Naive thymus-derived CD4-positive, alpha-beta T cell (primary cell): ENCODE measurements at regions not wholly inside any gene's neighbourhood (a gene's known extent, or its start where the extent isn't known, plus 50 kb on each side); places are given as distances from the start of the nearest gene placed in this dataset.

Source experiments
- ATAC-seq: fragments of 150-1000 bp; cut with Tn5 transposase; 2 replicates; pipeline ENCODE4 v1.10.0; 2021; ENCODE audit warnings: mild to moderate bottlenecking, moderate library complexity
- CTCF ChIA-PET: fragments of 350-600 bp; sonication (Branson Sonifier 250); formaldehyde crosslinking; loops from one replicate; lab custom pipeline; 2021; ENCODE audit warnings: antibody characterized with exemption; lab: Charles Lee
- POLR2A ChIA-PET: fragments of 350-600 bp; sonication (Branson Sonifier 250); formaldehyde crosslinking; loops from one replicate; lab custom pipeline; 2021; ENCODE audit warnings: antibody characterized with exemption, inconsistent platforms; lab: Charles Lee
- DNase-seq, 9 donors: peaks; one replicate each; pipeline versions ENCODE4 v3.0.0 to v3.0.0-alpha.2; 2020 to 2022; ENCODE audit warnings: mixed read lengths in 1 of 9
- H3K27ac ChIP-seq: one replicate; pipeline ENCODE4 v1.7.0; 2013; ENCODE audit warnings: mild to moderate bottlenecking, low read depth, low read length, moderate library complexity
- H3K27me3 ChIP-seq, 2 donors: one replicate each; pipeline ENCODE4 v1.7.0; 2013; ENCODE audit warnings: low read length in 2 of 2, mild to moderate bottlenecking in 2 of 2, moderate library complexity in 2 of 2; ENCODE audit not compliant: control insufficient read depth in 2 of 2, insufficient read depth in 2 of 2
- H3K36me3 ChIP-seq, 3 experiments: 1 replicate in 2 of 3; 2 replicates in 1 of 3; pipeline ENCODE4 v1.7.0; 2013; ENCODE audit warnings: low read length in 3 of 3, mild to moderate bottlenecking in 3 of 3, moderate library complexity in 1 of 3; ENCODE audit not compliant: insufficient read depth in 3 of 3, control insufficient read depth in 2 of 3
- H3K4me1 ChIP-seq, 2 donors: one replicate each; pipeline ENCODE4 v1.7.0; 2013; ENCODE audit warnings: low read length in 2 of 2, mild to moderate bottlenecking in 2 of 2, moderate library complexity in 1 of 2; ENCODE audit not compliant: control insufficient read depth in 2 of 2, insufficient read depth in 2 of 2
- H3K4me3 ChIP-seq: 2 replicates; pipeline ENCODE4 v1.7.0; 2013; ENCODE audit warnings: mild to moderate bottlenecking, low read length
- H3K9me3 ChIP-seq, 3 experiments: 1 replicate in 2 of 3; 2 replicates in 1 of 3; pipeline ENCODE4 v1.7.0; 2013; ENCODE audit warnings: low read length in 3 of 3; ENCODE audit not compliant: control insufficient read depth in 2 of 3
- H3K27ac Mint-ChIP-seq, 9 donors: one replicate each; pipeline ENCODE4 v1.8.0; 2020 to 2022; ENCODE audit warnings: mixed read lengths in 9 of 9, mild to moderate bottlenecking in 8 of 9, moderate library complexity in 5 of 9, inconsistent platforms in 2 of 9
- H3K27me3 Mint-ChIP-seq, 5 donors: one replicate each; pipeline ENCODE4 v1.8.0; 2021 to 2022; ENCODE audit warnings: mixed read lengths in 5 of 5, mild to moderate bottlenecking in 1 of 5
- H3K36me3 Mint-ChIP-seq, 5 donors: one replicate each; pipeline ENCODE4 v1.8.0; 2020 to 2022; ENCODE audit warnings: mixed read lengths in 5 of 5, mild to moderate bottlenecking in 3 of 5, inconsistent platforms in 1 of 5
- H3K4me1 Mint-ChIP-seq, 7 donors: one replicate each; pipeline ENCODE4 v1.8.0; 2020 to 2022; ENCODE audit warnings: mixed read lengths in 7 of 7, mild to moderate bottlenecking in 3 of 7, inconsistent platforms in 1 of 7
- H3K4me3 Mint-ChIP-seq, 10 donors: one replicate each; pipeline ENCODE4 v1.8.0; 2020 to 2022; ENCODE audit warnings: mild to moderate bottlenecking in 10 of 10, mixed read lengths in 10 of 10, moderate library complexity in 6 of 10, inconsistent platforms in 2 of 10
- H3K9me3 Mint-ChIP-seq, 11 donors: one replicate each; pipeline ENCODE4 v1.8.0; 2020 to 2022; ENCODE audit warnings: mixed read lengths in 11 of 11, mild to moderate bottlenecking in 4 of 11, inconsistent platforms in 1 of 11, moderate library complexity in 1 of 11
- intact Hi-C, 2 donors: fragments of 100-400 bp; cut with micrococcal nuclease; formaldehyde crosslinking; loops; one replicate each; pipeline ENCODE4 v1.15.1; 2023

GRCh38 chr6:168229368-168229752, 90.2 kb downstream of the DACT2 start:
- no peak for ATAC-seq
- H3K27me3 Mint-ChIP-seq = peaks cover 9 to 39% (median 13%) of the 10 kb centered on the region in 5 donors
- no peaks in the 10 kb centered on the region for H3K4me1 Mint-ChIP-seq
- H3K36me3 Mint-ChIP-seq = no peaks in the 10 kb centered on the region
- H3K4me1 ChIP-seq = no peaks in the 10 kb centered on the region
- H3K36me3 ChIP-seq = no peaks in the 10 kb centered on the region
- no peak for DNase-seq
- intact Hi-C loops = no loop called here
- ChIA-PET POLR2A (no interaction called here), CTCF (no interaction called here)
- H3K9me3 Mint-ChIP-seq = no peaks in the 10 kb centered on the region
- H3K9me3 ChIP-seq = no peaks in the 10 kb centered on the region
- H3K27ac ChIP-seq = no peak overlapping the region
- H3K4me3 ChIP-seq = no peak overlapping the region
- H3K4me3 Mint-ChIP-seq = no peak overlapping the region
- H3K27me3 ChIP-seq = no peaks in the 10 kb centered on the region
- no peak overlapping the region for H3K27ac Mint-ChIP-seq

- Mint-ChIP-seq H3K4me1 (no peaks in the 10 kb centered on the region), H3K9me3 (no peaks in the 10 kb centered on the region), H3K27ac (no peak overlapping the region), H3K36me3 (no peaks in the 10 kb centered on the region), H3K27me3 (peaks cover 9 to 39% (median 13%) of the 10 kb centered on the region in 5 donors), H3K4me3 (no peak overlapping the region)
- Histone ChIP-seq H3K36me3 (no peaks in the 10 kb centered on the region), H3K9me3 (no peaks in the 10 kb centered on the region), H3K27me3 (no peaks in the 10 kb centered on the region), H3K4me1 (no peaks in the 10 kb centered on the region), H3K4me3 (no peak overlapping the region), H3K27ac (no peak overlapping the region)
- DNase-seq (no peak), ATAC-seq (no peak)
- intact Hi-C loops = no loop called here
- ChIA-PET POLR2A (no interaction called here), CTCF (no interaction called here)
These were observed 90.8 kb downstream of the DACT2 start for GRCh38 chr6:168228676-168229367.

- Histone ChIP-seq H3K36me3 (no peaks in the 10 kb centered on the region), H3K27me3 (no peaks in the 10 kb centered on the region)
- intact Hi-C loops = no loop called here
These were observed 91.7 kb downstream of the DACT2 start for GRCh38 chr6:168227840-168228239.

GRCh38 chr6:168226902-168227318, 92.7 kb downstream of the DACT2 start:
- intact Hi-C loops = no loop called here
- no peak for DNase-seq

More at GRCh38 chr6:168227840-168228239, 91.7 kb downstream of the DACT2 start:
- DNase-seq (no peak), ATAC-seq (no peak)
- Mint-ChIP-seq H3K36me3 (no peaks in the 10 kb centered on the region), H3K27me3 (peaks cover 9 to 39% (median 13%) of the 10 kb centered on the region in 5 donors), H3K4me1 (no peaks in the 10 kb centered on the region), H3K4me3 (no peak overlapping the region), H3K27ac (no peak overlapping the region), H3K9me3 (no peaks in the 10 kb centered on the region)
- ChIA-PET POLR2A (no interaction called here), CTCF (no interaction called here)
- Histone ChIP-seq H3K4me1 (no peaks in the 10 kb centered on the region), H3K4me3 (no peak overlapping the region), H3K27ac (no peak overlapping the region), H3K9me3 (no peaks in the 10 kb centered on the region)

GRCh38 chr6:168226061-168226752, 93.4 kb downstream of the DACT2 start:
- Histone ChIP-seq H3K9me3 (no peaks in the 10 kb centered on the region), H3K36me3 (no peaks in the 10 kb centered on the region), H3K27me3 (no peaks in the 10 kb centered on the region), H3K4me3 (no peak overlapping the region), H3K27ac (no peak overlapping the region), H3K4me1 (no peaks in the 10 kb centered on the region)
- intact Hi-C loops = no loop called here
- Mint-ChIP-seq H3K36me3 (no peaks in the 10 kb centered on the region), H3K4me3 (no peak overlapping the region), H3K9me3 (no peaks in the 10 kb centered on the region), H3K27ac (no peak overlapping the region), H3K4me1 (peaks cover 0 to 2% (median 0%) of the 10 kb centered on the region in 7 donors), H3K27me3 (peaks cover 6 to 34% (median 12%) of the 10 kb centered on the region in 5 donors)
- no peak for DNase-seq
- CTCF ChIA-PET = no interaction called here
- POLR2A ChIA-PET = no interaction called here
- ATAC-seq = no peak

More at GRCh38 chr6:168226902-168227318, 92.7 kb downstream of the DACT2 start:
- Mint-ChIP-seq H3K9me3 (no peaks in the 10 kb centered on the region), H3K27ac (no peak overlapping the region), H3K4me3 (no peak overlapping the region), H3K4me1 (no peaks in the 10 kb centered on the region), H3K27me3 (peaks cover 6 to 40% (median 13%) of the 10 kb centered on the region in 5 donors), H3K36me3 (no peaks in the 10 kb centered on the region)
- ATAC-seq = no peak
- no peaks in the 10 kb centered on the region for H3K9me3 ChIP-seq
- no peaks in the 10 kb centered on the region for H3K36me3 ChIP-seq
- CTCF ChIA-PET = no interaction called here
- no peaks in the 10 kb centered on the region for H3K4me1 ChIP-seq
- no peaks in the 10 kb centered on the region for H3K27me3 ChIP-seq
- no peak overlapping the region for H3K27ac ChIP-seq
- POLR2A ChIA-PET = no interaction called here
- no peak overlapping the region for H3K4me3 ChIP-seq

- CTCF ChIA-PET = no interaction called here
- H3K9me3 Mint-ChIP-seq = no peaks in the 10 kb centered on the region
- H3K4me1 Mint-ChIP-seq = peaks cover 0 to 7% (median 0%) of the 10 kb centered on the region in 7 donors
- no peak overlapping the region for H3K4me3 Mint-ChIP-seq
- H3K4me3 ChIP-seq = no peak overlapping the region
- DNase-seq (no peak), ATAC-seq (no peak)
- no peak overlapping the region for H3K27ac Mint-ChIP-seq
- no peaks in the 10 kb centered on the region for H3K27me3 ChIP-seq
- POLR2A ChIA-PET = no interaction called here
- H3K4me1 ChIP-seq = no peaks in the 10 kb centered on the region
- no peaks in the 10 kb centered on the region for H3K36me3 ChIP-seq
- H3K9me3 ChIP-seq = no peaks in the 10 kb centered on the region
- peaks cover 5 to 28% (median 10%) of the 10 kb centered on the region in 5 donors for H3K27me3 Mint-ChIP-seq
- intact Hi-C loops = no loop called here
- no peak overlapping the region for H3K27ac ChIP-seq
- no peaks in the 10 kb centered on the region for H3K36me3 Mint-ChIP-seq
These were observed 94.1 kb downstream of the DACT2 start for GRCh38 chr6:168225471-168225911.

- H3K9me3 Mint-ChIP-seq = no peaks in the 10 kb centered on the region
- no peaks in the 10 kb centered on the region for H3K4me1 ChIP-seq
- intact Hi-C loops = no loop called here
- POLR2A ChIA-PET = no interaction called here
- no peak overlapping the region for H3K27ac ChIP-seq
- peaks cover 0 to 34% (median 10%) of the 10 kb centered on the region in 5 donors for H3K27me3 Mint-ChIP-seq
- DNase-seq (no peak), ATAC-seq (no peak)
- H3K27me3 ChIP-seq = no peaks in the 10 kb centered on the region
- H3K4me3 Mint-ChIP-seq = no peak overlapping the region
- no peaks in the 10 kb centered on the region for H3K36me3 Mint-ChIP-seq
- CTCF ChIA-PET = no interaction called here
- no peaks in the 10 kb centered on the region for H3K9me3 ChIP-seq
- no peak overlapping the region for H3K27ac Mint-ChIP-seq
- H3K36me3 ChIP-seq = no peaks in the 10 kb centered on the region
- H3K4me1 Mint-ChIP-seq = peaks cover 0 to 7% (median 0%) of the 10 kb centered on the region in 7 donors
- H3K4me3 ChIP-seq = no peak overlapping the region
These were observed 95.8 kb downstream of the DACT2 start for GRCh38 chr6:168223755-168224154.
